Stomach (tissue), 4 donors: ENCODE measurements at regions not wholly inside any gene's neighbourhood (a gene's known extent, or its start where the extent isn't known, plus 50 kb on each side); places are given as distances from the start of the nearest gene placed in this dataset.

Experiments used
- POLR2A ChIP-seq, 4 donors: fragments of 450-650 bp; IDR thresholded peaks; one replicate each; pipeline ENCODE4 v1.6.1; 2016; ENCODE audit warnings: antibody characterized with exemption in 4 of 4, control low read depth in 2 of 4, mild to moderate bottlenecking in 1 of 4, moderate library complexity in 1 of 4
- TF ChIP-seq, protein P1 (sequence below), 7 experiments: fragments of 450-650 bp in 4 of 7; fragments of 200-600 bp in 3 of 7; sonication (generic) in 3 of 7; IDR thresholded peaks; one replicate each; pipeline ENCODE4 v1.5.1; 2016 to 2019; ENCODE audit warnings: antibody characterized with exemption in 7 of 7, control low read depth in 2 of 7, mild to moderate bottlenecking in 1 of 7

DNA sequence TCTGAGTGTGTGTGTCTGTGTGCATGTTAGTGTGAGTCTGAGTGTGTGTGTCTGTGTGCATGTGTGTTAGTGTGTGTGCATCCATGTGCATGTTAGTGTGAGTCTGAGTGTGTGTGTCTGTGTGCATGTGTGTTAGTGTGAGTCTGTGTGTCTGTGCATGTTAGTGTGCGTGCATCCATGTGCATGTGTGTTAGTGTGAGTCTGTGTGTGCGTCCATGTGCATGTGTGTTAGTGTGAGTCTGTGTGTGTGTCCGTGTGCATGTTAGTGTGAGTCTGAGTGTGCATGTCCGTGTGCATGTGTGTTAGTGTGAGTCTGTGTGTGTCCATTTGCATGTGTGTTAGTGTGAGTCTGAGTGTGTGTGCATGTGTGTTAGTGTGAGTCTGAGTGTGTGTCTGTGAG lies 76.6 kb upstream of the ACTRT2 start:
- TF ChIP-seq, protein P1, sequence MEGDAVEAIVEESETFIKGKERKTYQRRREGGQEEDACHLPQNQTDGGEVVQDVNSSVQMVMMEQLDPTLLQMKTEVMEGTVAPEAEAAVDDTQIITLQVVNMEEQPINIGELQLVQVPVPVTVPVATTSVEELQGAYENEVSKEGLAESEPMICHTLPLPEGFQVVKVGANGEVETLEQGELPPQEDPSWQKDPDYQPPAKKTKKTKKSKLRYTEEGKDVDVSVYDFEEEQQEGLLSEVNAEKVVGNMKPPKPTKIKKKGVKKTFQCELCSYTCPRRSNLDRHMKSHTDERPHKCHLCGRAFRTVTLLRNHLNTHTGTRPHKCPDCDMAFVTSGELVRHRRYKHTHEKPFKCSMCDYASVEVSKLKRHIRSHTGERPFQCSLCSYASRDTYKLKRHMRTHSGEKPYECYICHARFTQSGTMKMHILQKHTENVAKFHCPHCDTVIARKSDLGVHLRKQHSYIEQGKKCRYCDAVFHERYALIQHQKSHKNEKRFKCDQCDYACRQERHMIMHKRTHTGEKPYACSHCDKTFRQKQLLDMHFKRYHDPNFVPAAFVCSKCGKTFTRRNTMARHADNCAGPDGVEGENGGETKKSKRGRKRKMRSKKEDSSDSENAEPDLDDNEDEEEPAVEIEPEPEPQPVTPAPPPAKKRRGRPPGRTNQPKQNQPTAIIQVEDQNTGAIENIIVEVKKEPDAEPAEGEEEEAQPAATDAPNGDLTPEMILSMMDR (IDR thresholded peaks at IDR 0.05) = no peak
- no peak for TF ChIP-seq POLR2A (IDR thresholded peaks at IDR 0.05)
